ENCODE measurements at regions not wholly inside any gene's neighbourhood (a gene's known extent, or its start where the extent isn't known, plus 50 kb on each side); places are given as distances from the start of the nearest gene placed in this dataset.

DNA sequence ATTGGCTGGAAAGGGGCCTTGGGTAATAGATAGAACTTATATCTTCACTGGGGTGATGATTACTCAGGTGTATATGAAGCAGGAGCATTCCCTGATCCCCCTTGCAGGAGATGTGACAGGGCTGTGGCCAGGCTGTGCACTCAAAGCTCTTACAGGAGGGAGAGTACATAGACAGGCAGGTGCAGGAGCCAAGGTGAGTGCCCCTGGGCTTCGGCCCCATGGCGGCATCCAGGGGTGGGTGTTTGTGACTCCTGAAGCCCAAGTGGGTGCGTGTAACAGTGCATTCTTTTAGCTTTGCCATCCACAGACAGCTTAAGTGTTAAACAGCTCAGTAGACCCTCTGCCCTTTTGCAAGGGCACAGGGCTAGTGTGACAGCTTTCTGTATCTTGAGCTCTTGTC is 236.6 kb upstream of the GPR149 start:
- Histone ChIP-seq H3K27me3 (ENCODE audit: control insufficient read depth in 3 of 3, insufficient read depth in 3 of 3, low read length in 2 of 3) (no peaks in the 10 kb centered on the region), H3K9ac (ENCODE audit: insufficient read depth in 1 of 2, low read length in 2 of 2) (no peak overlapping the region), H3K4me3 (no peak overlapping the region), H3K9me3 (ENCODE audit: control insufficient read depth in 4 of 4, insufficient read depth in 3 of 4, low read length in 3 of 4) (peaks cover 0 to 2% (median 0%) of the 10 kb centered on the region in 4 donors), H3K27ac (ENCODE audit: low read depth in 1 of 2, low read length in 1 of 2) (no peak overlapping the region), H3K4me1 (ENCODE audit: control insufficient read depth in 5 of 5, insufficient read depth in 5 of 5, low read length in 5 of 5) (no peaks in the 10 kb centered on the region), H3K36me3 (ENCODE audit: control insufficient read depth in 4 of 4, insufficient read depth in 4 of 4, low read length in 4 of 4) (no peaks in the 10 kb centered on the region)
- TF ChIP-seq, protein P1, sequence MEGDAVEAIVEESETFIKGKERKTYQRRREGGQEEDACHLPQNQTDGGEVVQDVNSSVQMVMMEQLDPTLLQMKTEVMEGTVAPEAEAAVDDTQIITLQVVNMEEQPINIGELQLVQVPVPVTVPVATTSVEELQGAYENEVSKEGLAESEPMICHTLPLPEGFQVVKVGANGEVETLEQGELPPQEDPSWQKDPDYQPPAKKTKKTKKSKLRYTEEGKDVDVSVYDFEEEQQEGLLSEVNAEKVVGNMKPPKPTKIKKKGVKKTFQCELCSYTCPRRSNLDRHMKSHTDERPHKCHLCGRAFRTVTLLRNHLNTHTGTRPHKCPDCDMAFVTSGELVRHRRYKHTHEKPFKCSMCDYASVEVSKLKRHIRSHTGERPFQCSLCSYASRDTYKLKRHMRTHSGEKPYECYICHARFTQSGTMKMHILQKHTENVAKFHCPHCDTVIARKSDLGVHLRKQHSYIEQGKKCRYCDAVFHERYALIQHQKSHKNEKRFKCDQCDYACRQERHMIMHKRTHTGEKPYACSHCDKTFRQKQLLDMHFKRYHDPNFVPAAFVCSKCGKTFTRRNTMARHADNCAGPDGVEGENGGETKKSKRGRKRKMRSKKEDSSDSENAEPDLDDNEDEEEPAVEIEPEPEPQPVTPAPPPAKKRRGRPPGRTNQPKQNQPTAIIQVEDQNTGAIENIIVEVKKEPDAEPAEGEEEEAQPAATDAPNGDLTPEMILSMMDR (IDR thresholded peaks at IDR 0.05; ENCODE audit: control extremely low read depth, extremely low read depth) = no peak
- WGBS, 2 donors = 91 to 92% methylated on average over 3 of the region's 3 CpGs
- DNase-seq (no peak), ATAC-seq (ENCODE audit: insufficient read depth, low FRiP score) (no peak)

DNA sequence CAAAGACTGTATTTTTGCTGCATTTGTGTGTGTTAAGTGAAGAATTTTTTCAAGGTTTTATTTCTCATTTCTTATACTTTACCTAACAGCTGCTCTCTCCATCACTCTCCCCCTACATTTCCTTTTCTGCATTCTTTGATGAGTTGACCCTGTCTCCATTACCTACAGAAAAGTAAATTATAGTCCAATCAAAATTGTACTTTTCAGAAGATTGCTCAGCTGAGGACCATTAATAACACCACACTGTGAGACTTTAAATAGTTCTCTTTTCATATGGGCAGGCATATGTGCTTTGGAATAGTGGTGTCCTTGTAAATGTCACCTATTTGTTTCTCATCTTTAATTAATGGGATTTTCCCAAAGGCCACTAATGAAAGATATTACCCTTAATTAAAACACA is 234.7 kb upstream of the GPR149 start:
- no peak overlapping the region for H3K4me3 ChIP-seq
- no peak for ATAC-seq (ENCODE audit: insufficient read depth, low FRiP score)
- H3K9ac ChIP-seq (ENCODE audit: insufficient read depth in 1 of 2, low read length in 2 of 2) = no peak overlapping the region
- no peaks in the 10 kb centered on the region for H3K36me3 ChIP-seq (ENCODE audit: control insufficient read depth in 4 of 4, insufficient read depth in 4 of 4, low read length in 4 of 4)
- TF ChIP-seq, protein P1 (IDR thresholded peaks at IDR 0.05; ENCODE audit: control extremely low read depth, extremely low read depth) = no peak
- no peaks in the 10 kb centered on the region for H3K4me1 ChIP-seq (ENCODE audit: control insufficient read depth in 5 of 5, insufficient read depth in 5 of 5, low read length in 5 of 5)
- no peak for DNase-seq
- no peaks in the 10 kb centered on the region for H3K27me3 ChIP-seq (ENCODE audit: control insufficient read depth in 3 of 3, insufficient read depth in 3 of 3, low read length in 2 of 3)
- H3K9me3 ChIP-seq (ENCODE audit: control insufficient read depth in 4 of 4, insufficient read depth in 3 of 4, low read length in 3 of 4) = peaks cover 0 to 2% (median 0%) of the 10 kb centered on the region in 4 donors
- no peak overlapping the region for H3K27ac ChIP-seq (ENCODE audit: low read depth in 1 of 2, low read length in 1 of 2)

DNA sequence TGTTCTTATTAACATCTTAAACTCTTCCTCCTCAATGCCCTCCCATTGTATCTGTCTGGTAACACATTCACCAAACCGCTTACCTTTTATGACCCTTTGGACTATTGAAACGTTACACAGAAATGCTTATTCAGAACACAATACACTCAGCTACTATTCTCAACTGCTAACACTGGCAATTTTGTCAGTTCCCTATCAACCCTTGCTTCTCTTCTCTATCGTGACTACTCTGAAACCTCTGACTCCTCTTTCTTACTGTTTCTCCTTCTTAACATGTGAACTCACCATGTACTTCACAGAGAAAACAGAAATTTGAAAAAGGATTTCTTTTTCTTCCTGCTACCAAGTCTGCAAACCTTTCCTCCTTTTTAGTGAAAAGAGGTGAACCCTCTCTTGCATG is 232.9 kb upstream of the GPR149 start:
- TF ChIP-seq, protein P1 (IDR thresholded peaks at IDR 0.05; ENCODE audit: control extremely low read depth, extremely low read depth) = no peak
- no peak overlapping the region for H3K9ac ChIP-seq (ENCODE audit: insufficient read depth in 1 of 2, low read length in 2 of 2)
- no peaks in the 10 kb centered on the region for H3K36me3 ChIP-seq (ENCODE audit: control insufficient read depth in 4 of 4, insufficient read depth in 4 of 4, low read length in 4 of 4)
- no peaks in the 10 kb centered on the region for H3K27me3 ChIP-seq (ENCODE audit: control insufficient read depth in 3 of 3, insufficient read depth in 3 of 3, low read length in 2 of 3)
- DNase-seq = no peak
- no peaks in the 10 kb centered on the region for H3K4me1 ChIP-seq (ENCODE audit: control insufficient read depth in 5 of 5, insufficient read depth in 5 of 5, low read length in 5 of 5)
- WGBS, 2 donors = 73 to 92% methylated on average over 3 of the region's 3 CpGs
- no peak overlapping the region for H3K27ac ChIP-seq (ENCODE audit: low read depth in 1 of 2, low read length in 1 of 2)
- peaks cover 0 to 2% (median 0%) of the 10 kb centered on the region in 4 donors for H3K9me3 ChIP-seq (ENCODE audit: control insufficient read depth in 4 of 4, insufficient read depth in 3 of 4, low read length in 3 of 4)
- H3K4me3 ChIP-seq = no peak overlapping the region
- no peak for ATAC-seq (ENCODE audit: insufficient read depth, low FRiP score)

DNA sequence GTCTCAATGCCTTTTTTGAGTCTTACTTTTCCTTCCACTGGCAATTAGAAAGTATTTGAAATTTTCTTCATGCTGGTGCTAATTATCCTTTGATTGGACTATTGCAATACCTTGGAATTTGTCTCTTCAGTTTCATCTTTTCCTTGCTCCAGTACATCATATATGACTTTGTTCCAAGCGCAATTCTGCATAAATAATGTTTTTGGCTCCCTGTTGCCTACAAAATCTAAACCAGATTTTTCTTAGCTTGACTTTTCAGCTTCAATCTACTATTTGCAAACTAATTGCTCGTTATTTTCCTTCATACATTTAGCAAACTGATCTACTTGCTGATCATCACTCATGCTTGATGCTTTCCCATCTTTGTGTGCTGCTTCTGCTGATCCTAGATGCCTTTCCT is 230.8 kb upstream of the GPR149 start:
- Histone ChIP-seq H3K4me1 (ENCODE audit: control insufficient read depth in 5 of 5, insufficient read depth in 5 of 5, low read length in 5 of 5) (no peaks in the 10 kb centered on the region), H3K9me3 (ENCODE audit: control insufficient read depth in 4 of 4, insufficient read depth in 3 of 4, low read length in 3 of 4) (no peaks in the 10 kb centered on the region), H3K27ac (ENCODE audit: low read depth in 1 of 2, low read length in 1 of 2) (no peak overlapping the region), H3K4me3 (no peak overlapping the region), H3K36me3 (ENCODE audit: control insufficient read depth in 4 of 4, insufficient read depth in 4 of 4, low read length in 4 of 4) (no peaks in the 10 kb centered on the region), H3K9ac (ENCODE audit: insufficient read depth in 1 of 2, low read length in 2 of 2) (no peak overlapping the region), H3K27me3 (ENCODE audit: control insufficient read depth in 3 of 3, insufficient read depth in 3 of 3, low read length in 2 of 3) (no peaks in the 10 kb centered on the region)
- DNase-seq = no peak
- TF ChIP-seq, protein P1 (IDR thresholded peaks at IDR 0.05; ENCODE audit: control extremely low read depth, extremely low read depth) = no peak
- WGBS, 2 donors = 64 to 91% methylated on average over 2 of the region's 2 CpGs
- no peak for ATAC-seq (ENCODE audit: insufficient read depth, low FRiP score)
